A549 (cell line): ENCODE measurements at regions not wholly inside any gene's neighbourhood (a gene's known extent, or its start where the extent isn't known, plus 50 kb on each side); places are given as distances from the start of the nearest gene placed in this dataset.

ENCODE experiments used
- CHD4 ChIP-seq: fragments of 200-600 bp; sonication (generic); IDR thresholded peaks from 2 replicates; pipeline ENCODE4 v1.6.1; 2016; ENCODE audit warnings: antibody characterized with exemption, mild to moderate bottlenecking, borderline replicate concordance
- CTCF ChIP-seq: fragments of >200 bp; sonication (Bioruptor Twin); formaldehyde crosslinking; IDR thresholded peaks from 3 replicates; pipeline ENCODE4 v1.5.1; 2016
- EP300 ChIP-seq, 2 experiments: fragments of >200 bp; sonication (Bioruptor Twin); formaldehyde crosslinking; IDR thresholded peaks; 2 replicates in 1 of 2; 3 replicates in 1 of 2; pipeline ENCODE4 v1.6.1; 2016 to 2017
- ESRRA ChIP-seq: fragments of 150-350 bp; IDR thresholded peaks from 2 replicates; pipeline ENCODE4 v1.6.1; 2014; ENCODE audit warnings: mild to moderate bottlenecking, low read length, borderline replicate concordance
- FOSL2 ChIP-seq, 2 experiments: fragments of 450-650 bp in 1 of 2; fragments of >200 bp in 1 of 2; sonication (Bioruptor Twin) in 1 of 2; formaldehyde crosslinking; IDR thresholded peaks; 2 replicates each; pipeline versions ENCODE4 v1.5.0 to v1.6.1; 2016 to 2020; ENCODE audit warnings: mild to moderate bottlenecking in 1 of 2, moderate library complexity in 1 of 2
- JUNB ChIP-seq: fragments of >200 bp; sonication (Bioruptor Twin); formaldehyde crosslinking; IDR thresholded peaks from 2 replicates; pipeline ENCODE4 v1.6.1; 2016
- MYC ChIP-seq: IDR thresholded peaks from 2 replicates; pipeline ENCODE4 v1.6.1; 2012; ENCODE audit warnings: mild to moderate bottlenecking, inconsistent platforms, low read length, improper control_type of control experiment, borderline replicate concordance
- POLR2A ChIP-seq: IDR thresholded peaks from 2 replicates; pipeline ENCODE4 v1.6.1; 2012; ENCODE audit warnings: mild to moderate bottlenecking, low read length
- POLR2AphosphoS2 ChIP-seq: conservative IDR thresholded peaks from 2 replicates; pipeline ENCODE4 v1.6.1; 2012; ENCODE audit warnings: low read length, improper control_type of control experiment, inconsistent platforms
- RAD21 ChIP-seq, 2 experiments: fragments of >200 bp in 1 of 2; sonication (Bioruptor Twin) in 1 of 2; formaldehyde crosslinking in 1 of 2; IDR thresholded peaks in 1 of 2; conservative IDR thresholded peaks in 1 of 2; 2 replicates in 1 of 2; 3 replicates in 1 of 2; pipeline ENCODE4 v1.6.1; 2012 to 2018; ENCODE audit warnings: inconsistent platforms in 1 of 2
- RFX5 ChIP-seq: fragments of 450-650 bp; IDR thresholded peaks from 2 replicates; pipeline ENCODE4 v1.7.1; 2014; ENCODE audit warnings: antibody characterized with exemption, mild to moderate bottlenecking, moderate library complexity
- TP53 ChIP-seq: fragments of 250-450 bp; sonication (Bioruptor Pico); IDR thresholded peaks from 2 replicates; pipeline ENCODE4 v1.5.0; 2021; ENCODE audit warnings: mild to moderate bottlenecking, moderate library complexity
- ZC3H11A ChIP-seq: fragments of 450-650 bp; IDR thresholded peaks from 2 replicates; pipeline ENCODE4 v1.6.1; 2014; ENCODE audit warnings: antibody characterized with exemption, mild to moderate bottlenecking
- TF ChIP-seq, protein P1 (sequence below): IDR thresholded peaks from 2 replicates; pipeline ENCODE4 v1.6.1; 2012

DNA sequence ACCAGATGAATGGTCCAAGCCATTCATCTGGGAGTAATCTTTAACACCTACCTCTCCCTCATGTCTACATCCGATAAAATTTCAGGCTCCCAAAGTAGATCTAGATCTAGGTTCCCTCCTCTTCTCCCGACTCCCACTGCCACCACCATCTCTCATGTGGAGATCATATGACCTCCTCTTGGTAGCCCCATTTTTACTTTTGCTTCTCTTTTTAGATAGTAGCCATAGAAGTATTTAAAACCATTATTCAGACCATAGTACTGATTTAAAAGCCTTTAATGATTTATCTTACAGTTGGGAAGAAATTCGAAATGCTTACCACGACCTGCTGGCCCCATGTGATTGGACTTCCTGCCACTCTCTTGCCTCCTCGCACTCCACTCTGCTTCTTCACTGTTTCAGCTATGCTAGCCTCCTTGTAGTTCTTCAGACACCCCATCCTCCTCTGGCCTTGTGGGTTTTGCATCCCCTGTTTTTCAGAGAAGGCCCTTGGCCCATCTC, 98.5 kb downstream of the RASSF10 start:
- TF ChIP-seq CTCF (no peak), RFX5 (no peak), RAD21 (conservative IDR thresholded peaks at IDR 0.05 in 1 of 2, IDR thresholded peaks at IDR 0.05 in 1 of 2) (no peak), CHD4 (no peak), ZC3H11A (no peak), POLR2A (no peak), MYC (no peak), JUNB (no peak), FOSL2 (IDR thresholded peaks at IDR 0.05) (no peak), FOSL2 (CRISPR knock-in tag; IDR thresholded peaks at IDR 0.05) (no peak), EP300 (IDR thresholded peaks at IDR 0.05) (no peak), TP53 (CRISPR knock-in tag) (no peak), ESRRA (no peak), POLR2AphosphoS2 (no peak)
- TF ChIP-seq, protein P1, sequence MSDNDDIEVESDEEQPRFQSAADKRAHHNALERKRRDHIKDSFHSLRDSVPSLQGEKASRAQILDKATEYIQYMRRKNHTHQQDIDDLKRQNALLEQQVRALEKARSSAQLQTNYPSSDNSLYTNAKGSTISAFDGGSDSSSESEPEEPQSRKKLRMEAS, result no peak
